ENCODE measurements at regions not wholly inside any gene's neighbourhood (a gene's known extent, or its start where the extent isn't known, plus 50 kb on each side); places are given as distances from the start of the nearest gene placed in this dataset.

GRCh38 chr2:108101481-108101880 lies 115.2 kb downstream of the SLC5A7 start:
- Histone ChIP-seq H3K27me3 (ENCODE audit: control insufficient read depth in 1 of 2, insufficient read depth in 2 of 2, low read length in 2 of 2) (no peaks in the 10 kb centered on the region), H3K4me1 (ENCODE audit: insufficient read depth, low read length) (no peaks in the 10 kb centered on the region), H3K27ac (ENCODE audit: low read depth, low read length) (no peak overlapping the region), H3K36me3 (ENCODE audit: insufficient read depth, low read length) (no peaks in the 10 kb centered on the region), H3K4me3 (ENCODE audit: low read depth in 1 of 2, low read length in 2 of 2) (no peak overlapping the region), H3K9me3 (ENCODE audit: low read length) (no peaks in the 10 kb centered on the region), H3K9ac (ENCODE audit: low read length) (no peak overlapping the region)

DNA sequence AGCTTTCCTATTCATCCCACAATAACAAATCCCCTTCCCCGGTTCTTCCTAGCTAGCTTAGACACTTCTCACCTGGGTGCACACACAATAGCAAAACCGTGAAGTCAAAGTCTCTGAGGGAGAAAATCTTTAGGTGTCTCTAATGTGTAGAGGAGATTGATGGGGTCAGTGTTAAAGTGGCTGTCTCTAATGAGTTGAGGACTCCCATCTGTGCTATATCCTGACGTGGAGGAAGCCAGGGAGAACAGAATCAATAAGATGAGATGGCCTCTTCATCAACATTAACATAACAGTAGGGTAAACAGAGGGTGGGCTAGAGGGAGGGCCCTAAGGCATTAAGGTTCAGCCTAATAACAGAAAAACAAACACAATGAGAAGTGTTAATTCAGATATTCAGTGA lies 120.4 kb downstream of the SLC5A7 start:
- Histone ChIP-seq H3K36me3 (ENCODE audit: insufficient read depth, low read length) (no peaks in the 10 kb centered on the region), H3K9ac (ENCODE audit: low read length) (no peak overlapping the region), H3K4me3 (ENCODE audit: low read depth in 1 of 2, low read length in 2 of 2) (no peak overlapping the region), H3K4me1 (ENCODE audit: insufficient read depth, low read length) (no peaks in the 10 kb centered on the region), H3K27ac (ENCODE audit: low read depth, low read length) (no peak overlapping the region), H3K9me3 (ENCODE audit: low read length) (no peaks in the 10 kb centered on the region), H3K27me3 (ENCODE audit: control insufficient read depth in 1 of 2, insufficient read depth in 2 of 2, low read length in 2 of 2) (no peaks in the 10 kb centered on the region)

DNA sequence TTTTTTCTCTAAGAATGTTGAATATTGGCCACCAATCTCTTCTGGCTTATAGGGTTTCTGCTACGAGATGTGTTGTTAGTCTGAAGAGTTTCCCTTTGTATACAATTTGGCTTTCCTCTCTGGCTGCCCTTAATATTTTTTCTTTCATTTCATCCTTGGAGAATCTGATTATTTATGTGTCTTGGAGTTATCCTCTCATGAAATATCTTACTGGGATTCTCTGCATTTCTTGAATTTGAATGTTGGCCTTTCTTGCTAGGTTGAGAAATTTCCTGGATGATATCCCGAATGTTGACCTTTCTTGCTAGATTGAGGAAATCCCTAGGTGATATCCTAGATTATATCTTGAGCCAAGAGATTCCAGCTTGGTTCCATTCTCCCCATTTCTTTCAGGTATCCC lies 125.6 kb downstream of the SLC5A7 start:
- Histone ChIP-seq H3K27me3 (ENCODE audit: control insufficient read depth in 1 of 2, insufficient read depth in 2 of 2, low read length in 2 of 2) (no peaks in the 10 kb centered on the region), H3K4me1 (ENCODE audit: insufficient read depth, low read length) (no peaks in the 10 kb centered on the region), H3K9ac (ENCODE audit: low read length) (no peak overlapping the region), H3K36me3 (ENCODE audit: insufficient read depth, low read length) (no peaks in the 10 kb centered on the region), H3K27ac (ENCODE audit: low read depth, low read length) (no peak overlapping the region), H3K4me3 (ENCODE audit: low read depth in 1 of 2, low read length in 2 of 2) (no peak overlapping the region), H3K9me3 (ENCODE audit: low read length) (no peaks in the 10 kb centered on the region)

DNA sequence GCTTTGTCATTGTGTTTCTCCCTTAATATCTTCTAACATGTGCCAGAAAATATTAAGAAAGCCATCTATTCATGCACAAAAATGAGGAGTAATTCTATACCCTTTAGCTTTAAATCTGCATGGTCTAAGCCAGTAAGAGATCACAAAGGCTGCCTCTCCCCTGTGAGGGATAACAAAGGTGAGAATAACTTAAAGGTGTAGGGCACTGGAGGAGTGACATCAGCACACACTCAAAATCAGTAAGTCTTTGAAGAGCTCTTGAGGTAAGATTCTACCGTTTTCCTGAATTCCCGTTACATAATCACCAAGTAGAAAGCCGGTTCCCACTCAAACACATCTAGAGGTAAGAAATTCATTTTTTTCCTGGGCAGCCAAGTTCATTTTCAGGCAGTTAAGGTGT lies 123.9 kb upstream of the SULT1C3 start:
- Histone ChIP-seq H3K27me3 (ENCODE audit: control insufficient read depth in 1 of 2, insufficient read depth in 2 of 2, low read length in 2 of 2) (no peaks in the 10 kb centered on the region), H3K4me3 (ENCODE audit: low read depth in 1 of 2, low read length in 2 of 2) (no peak overlapping the region), H3K36me3 (ENCODE audit: insufficient read depth, low read length) (no peaks in the 10 kb centered on the region), H3K27ac (ENCODE audit: low read depth, low read length) (no peak overlapping the region), H3K9ac (ENCODE audit: low read length) (no peak overlapping the region), H3K9me3 (ENCODE audit: low read length) (no peaks in the 10 kb centered on the region), H3K4me1 (ENCODE audit: insufficient read depth, low read length) (no peaks in the 10 kb centered on the region)

DNA sequence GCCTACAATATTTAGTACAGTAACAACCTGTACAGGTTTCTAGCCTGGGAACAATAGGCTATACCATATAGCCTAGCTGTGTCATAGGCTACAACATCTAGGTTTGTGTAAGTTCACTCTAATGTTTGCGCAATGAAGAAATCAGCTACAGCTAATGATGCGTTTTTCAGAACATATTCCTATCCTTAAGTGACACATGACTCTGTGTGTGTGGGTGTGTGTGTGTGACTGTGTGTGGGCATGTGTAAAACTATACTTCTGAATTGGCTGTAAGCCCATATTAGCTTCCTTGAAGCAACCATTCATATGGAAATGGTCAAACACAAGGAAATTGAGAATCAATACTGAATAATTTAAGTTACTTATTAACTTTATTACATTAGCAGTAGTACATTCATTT lies 120.8 kb upstream of the SULT1C3 start:
- Histone ChIP-seq H3K4me3 (ENCODE audit: low read depth in 1 of 2, low read length in 2 of 2) (no peak overlapping the region), H3K27ac (ENCODE audit: low read depth, low read length) (no peak overlapping the region), H3K9ac (ENCODE audit: low read length) (no peak overlapping the region), H3K9me3 (ENCODE audit: low read length) (no peaks in the 10 kb centered on the region), H3K36me3 (ENCODE audit: insufficient read depth, low read length) (no peaks in the 10 kb centered on the region), H3K27me3 (ENCODE audit: control insufficient read depth in 1 of 2, insufficient read depth in 2 of 2, low read length in 2 of 2) (no peaks in the 10 kb centered on the region), H3K4me1 (ENCODE audit: insufficient read depth, low read length) (no peaks in the 10 kb centered on the region)

DNA sequence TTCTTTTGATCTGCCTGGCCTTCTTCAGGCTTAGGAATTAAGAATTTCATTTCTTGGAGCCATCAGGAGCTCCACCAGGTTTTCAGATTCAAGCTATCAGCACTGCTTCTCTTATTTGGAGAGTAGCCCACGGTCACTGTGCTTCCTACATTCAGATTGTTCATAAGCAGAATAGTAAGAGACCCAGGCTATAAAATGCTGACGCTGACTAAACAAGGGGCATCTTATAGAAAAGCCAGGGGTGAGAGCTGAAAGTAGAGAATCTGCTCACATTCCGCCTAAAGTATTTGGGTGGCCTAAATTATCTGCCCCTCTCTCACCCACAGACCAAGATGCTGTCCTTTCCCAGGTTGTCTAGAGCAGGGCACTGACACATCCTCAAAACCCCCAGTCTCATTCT lies 120.3 kb upstream of the SULT1C3 start:
- H3K27ac ChIP-seq (ENCODE audit: low read depth, low read length) = no peak overlapping the region
- H3K9me3 ChIP-seq (ENCODE audit: low read length) = no peaks in the 10 kb centered on the region

DNA sequence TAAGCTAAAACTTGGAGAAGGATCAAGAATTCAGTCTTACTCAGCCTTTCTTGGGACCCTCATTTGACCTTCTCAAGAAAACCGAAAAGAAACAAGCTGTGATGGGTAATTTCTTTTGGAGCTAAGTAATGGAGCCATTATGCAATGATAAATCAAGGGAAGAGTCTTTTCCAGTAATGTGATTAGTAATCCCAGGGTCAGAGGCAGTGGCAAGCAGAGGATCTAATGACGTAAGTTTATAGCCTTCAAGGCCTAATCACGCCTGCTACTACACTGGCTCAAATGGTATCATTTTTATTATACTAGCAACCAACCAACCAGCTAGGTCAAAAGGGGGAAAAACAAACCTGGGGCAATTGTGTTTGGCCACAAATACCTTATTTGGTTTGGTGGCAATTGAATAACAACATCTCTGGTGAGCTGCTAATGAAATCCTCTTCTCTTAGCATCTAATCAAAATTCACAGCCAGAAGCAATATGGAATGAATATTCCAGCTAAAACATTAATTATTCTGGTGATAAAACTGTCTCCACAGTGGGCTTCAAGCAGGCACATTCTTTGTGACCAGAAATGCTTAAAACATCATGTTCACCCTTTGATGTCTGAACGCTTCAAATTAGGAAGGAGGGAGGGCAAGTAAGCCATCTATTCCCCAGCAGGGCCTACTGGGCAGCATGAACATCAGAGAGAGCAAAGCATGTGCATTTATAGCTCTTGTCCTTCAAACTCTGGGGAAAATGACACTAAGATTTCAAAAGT lies 114.9 kb upstream of the SULT1C3 start:
- Histone ChIP-seq H3K4me3 (ENCODE audit: low read depth in 1 of 2, low read length in 2 of 2) (no peak overlapping the region), H3K27me3 (ENCODE audit: control insufficient read depth in 1 of 2, insufficient read depth in 2 of 2, low read length in 2 of 2) (no peaks in the 10 kb centered on the region), H3K9me3 (ENCODE audit: low read length) (no peaks in the 10 kb centered on the region), H3K4me1 (ENCODE audit: insufficient read depth, low read length) (no peaks in the 10 kb centered on the region), H3K36me3 (ENCODE audit: insufficient read depth, low read length) (no peaks in the 10 kb centered on the region), H3K27ac (ENCODE audit: low read depth, low read length) (no peak overlapping the region), H3K9ac (ENCODE audit: low read length) (no peak overlapping the region)

More for the DNA sequence above, 120.3 kb upstream of the SULT1C3 start:
- no peaks in the 10 kb centered on the region for H3K4me1 ChIP-seq (ENCODE audit: insufficient read depth, low read length)
- H3K27me3 ChIP-seq (ENCODE audit: control insufficient read depth in 1 of 2, insufficient read depth in 2 of 2, low read length in 2 of 2) = no peaks in the 10 kb centered on the region
- no peak overlapping the region for H3K9ac ChIP-seq (ENCODE audit: low read length)
- no peak overlapping the region for H3K4me3 ChIP-seq (ENCODE audit: low read depth in 1 of 2, low read length in 2 of 2)
- H3K36me3 ChIP-seq (ENCODE audit: insufficient read depth, low read length) = no peaks in the 10 kb centered on the region

DNA sequence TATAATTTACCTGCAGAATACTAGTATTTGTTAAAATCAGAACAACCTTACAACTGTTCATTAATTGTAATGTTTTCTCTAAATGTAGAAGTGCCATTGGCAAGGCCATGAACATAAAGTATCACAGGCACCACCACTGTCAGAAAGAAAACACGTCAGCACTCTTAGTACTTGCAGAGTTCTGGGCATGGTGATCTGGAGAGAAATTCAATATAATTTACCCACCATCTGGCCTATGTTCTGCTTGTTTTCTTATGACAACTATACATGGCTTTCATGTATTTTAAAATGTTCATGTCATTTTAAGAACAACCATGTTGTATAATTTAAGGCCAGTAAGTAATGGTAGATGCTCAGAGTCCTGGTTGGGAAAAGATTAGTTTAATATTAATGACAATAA lies 114.2 kb upstream of the SULT1C3 start:
- Histone ChIP-seq H3K36me3 (ENCODE audit: insufficient read depth, low read length) (no peaks in the 10 kb centered on the region), H3K9me3 (ENCODE audit: low read length) (no peaks in the 10 kb centered on the region), H3K9ac (ENCODE audit: low read length) (no peak overlapping the region), H3K4me1 (ENCODE audit: insufficient read depth, low read length) (no peaks in the 10 kb centered on the region), H3K4me3 (ENCODE audit: low read depth in 1 of 2, low read length in 2 of 2) (no peak overlapping the region), H3K27me3 (ENCODE audit: control insufficient read depth in 1 of 2, insufficient read depth in 2 of 2, low read length in 2 of 2) (no peaks in the 10 kb centered on the region), H3K27ac (ENCODE audit: low read depth, low read length) (no peak overlapping the region)

DNA sequence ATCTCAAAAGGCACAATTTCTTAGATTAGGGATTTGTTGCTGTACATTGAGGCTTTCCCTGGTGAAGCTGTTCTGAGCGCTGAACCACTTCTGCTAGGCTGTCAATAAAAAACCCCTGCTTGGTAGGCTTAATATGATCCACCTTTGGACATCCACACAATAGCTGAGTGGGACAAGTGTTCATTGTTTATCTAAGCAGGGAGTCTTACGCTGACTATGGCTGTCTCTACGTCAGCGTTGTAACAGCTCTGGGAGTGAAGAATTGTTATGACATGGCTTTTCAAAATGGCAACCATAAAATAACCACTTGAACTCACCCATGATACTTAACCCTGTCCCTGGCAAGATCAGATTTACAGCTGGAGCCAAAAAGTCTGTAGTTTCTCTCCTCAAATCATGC lies 111.5 kb upstream of the SULT1C3 start:
- no peaks in the 10 kb centered on the region for H3K9me3 ChIP-seq (ENCODE audit: low read length)
- no peak overlapping the region for H3K27ac ChIP-seq (ENCODE audit: low read depth, low read length)

GRCh38 chr2:108129636-108130035 lies 110.1 kb upstream of the SULT1C3 start:
- H3K9ac ChIP-seq (ENCODE audit: low read length) = no peak overlapping the region

More for the DNA sequence above, 111.5 kb upstream of the SULT1C3 start:
- no peaks in the 10 kb centered on the region for H3K4me1 ChIP-seq (ENCODE audit: insufficient read depth, low read length)
- no peaks in the 10 kb centered on the region for H3K36me3 ChIP-seq (ENCODE audit: insufficient read depth, low read length)
- no peaks in the 10 kb centered on the region for H3K27me3 ChIP-seq (ENCODE audit: control insufficient read depth in 1 of 2, insufficient read depth in 2 of 2, low read length in 2 of 2)
- no peak overlapping the region for H3K4me3 ChIP-seq (ENCODE audit: low read depth in 1 of 2, low read length in 2 of 2)
- no peak overlapping the region for H3K9ac ChIP-seq (ENCODE audit: low read length)

DNA sequence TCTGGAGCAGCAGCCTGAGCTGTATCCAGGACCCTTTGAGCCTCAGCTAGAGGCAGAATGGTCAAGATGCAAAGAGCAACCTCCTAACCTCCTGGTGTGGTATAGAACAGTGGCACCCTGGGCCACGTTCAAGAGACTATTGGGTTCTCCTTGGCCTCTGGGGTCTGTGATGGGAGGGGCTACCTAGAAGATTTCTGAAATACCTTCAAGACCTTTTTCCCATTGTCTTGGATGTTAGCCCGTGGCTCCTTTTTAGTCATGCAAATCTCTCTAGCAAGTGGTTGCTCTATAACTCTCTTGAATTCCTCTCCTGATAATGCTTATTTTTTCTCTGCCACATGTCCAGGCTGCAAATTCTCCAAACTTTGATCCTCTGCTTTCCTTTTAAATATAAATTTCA lies 106.3 kb upstream of the SULT1C3 start:
- Histone ChIP-seq H3K4me3 (ENCODE audit: low read depth in 1 of 2, low read length in 2 of 2) (no peak overlapping the region), H3K9ac (ENCODE audit: low read length) (no peak overlapping the region), H3K36me3 (ENCODE audit: insufficient read depth, low read length) (no peaks in the 10 kb centered on the region), H3K9me3 (ENCODE audit: low read length) (no peaks in the 10 kb centered on the region), H3K4me1 (ENCODE audit: insufficient read depth, low read length) (no peaks in the 10 kb centered on the region), H3K27me3 (ENCODE audit: control insufficient read depth in 1 of 2, insufficient read depth in 2 of 2, low read length in 2 of 2) (no peaks in the 10 kb centered on the region), H3K27ac (ENCODE audit: low read depth, low read length) (no peak overlapping the region)

More at GRCh38 chr2:108129636-108130035, 110.1 kb upstream of the SULT1C3 start:
- Histone ChIP-seq H3K27ac (ENCODE audit: low read depth, low read length) (no peak overlapping the region), H3K27me3 (ENCODE audit: control insufficient read depth in 1 of 2, insufficient read depth in 2 of 2, low read length in 2 of 2) (no peaks in the 10 kb centered on the region), H3K4me3 (ENCODE audit: low read depth in 1 of 2, low read length in 2 of 2) (no peak overlapping the region), H3K4me1 (ENCODE audit: insufficient read depth, low read length) (no peaks in the 10 kb centered on the region), H3K36me3 (ENCODE audit: insufficient read depth, low read length) (no peaks in the 10 kb centered on the region), H3K9me3 (ENCODE audit: low read length) (no peaks in the 10 kb centered on the region)

DNA sequence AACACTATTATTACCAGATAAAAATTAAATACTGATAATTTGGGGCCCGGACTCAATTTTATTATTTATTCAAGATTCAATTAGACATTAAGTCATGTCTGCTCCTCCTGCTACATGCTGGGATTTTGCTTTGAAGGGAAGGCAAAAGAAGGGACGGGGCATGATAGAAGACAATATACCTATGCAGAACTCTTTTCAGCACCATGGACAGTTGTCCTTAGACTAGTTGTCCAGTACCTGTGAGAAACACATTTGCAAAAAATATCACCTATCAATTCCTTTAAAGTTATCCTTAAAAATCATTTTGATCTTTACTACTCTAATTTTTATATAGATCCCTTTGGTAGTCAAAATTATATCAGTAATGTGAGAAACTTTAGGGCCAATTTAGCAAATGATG lies 100.2 kb upstream of the SULT1C3 start:
- H3K9me3 ChIP-seq (ENCODE audit: low read length) = no peaks in the 10 kb centered on the region
- H3K27ac ChIP-seq (ENCODE audit: low read depth, low read length) = no peak overlapping the region
- H3K4me3 ChIP-seq (ENCODE audit: low read depth in 1 of 2, low read length in 2 of 2) = no peak overlapping the region
- H3K27me3 ChIP-seq (ENCODE audit: control insufficient read depth in 1 of 2, insufficient read depth in 2 of 2, low read length in 2 of 2) = no peaks in the 10 kb centered on the region
- no peak overlapping the region for H3K9ac ChIP-seq (ENCODE audit: low read length)
- H3K4me1 ChIP-seq (ENCODE audit: insufficient read depth, low read length) = no peaks in the 10 kb centered on the region
- H3K36me3 ChIP-seq (ENCODE audit: insufficient read depth, low read length) = no peaks in the 10 kb centered on the region
